NT2/D1 (cell line): ENCODE measurements at regions not wholly inside any gene's neighbourhood (a gene's known extent, or its start where the extent isn't known, plus 50 kb on each side); places are given as distances from the start of the nearest gene placed in this dataset.

Experiments used
- SUZ12 ChIP-seq: IDR thresholded peaks from 2 replicates; pipeline ENCODE4 v1.6.1; 2011; ENCODE audit not compliant: insufficient read length, insufficient read depth; ENCODE audit errors: extremely low read depth
- ZNF274 ChIP-seq: IDR thresholded peaks from 2 replicates; pipeline ENCODE4 v1.6.1; 2011; ENCODE audit warnings: mild to moderate bottlenecking, low read depth, low read length

DNA sequence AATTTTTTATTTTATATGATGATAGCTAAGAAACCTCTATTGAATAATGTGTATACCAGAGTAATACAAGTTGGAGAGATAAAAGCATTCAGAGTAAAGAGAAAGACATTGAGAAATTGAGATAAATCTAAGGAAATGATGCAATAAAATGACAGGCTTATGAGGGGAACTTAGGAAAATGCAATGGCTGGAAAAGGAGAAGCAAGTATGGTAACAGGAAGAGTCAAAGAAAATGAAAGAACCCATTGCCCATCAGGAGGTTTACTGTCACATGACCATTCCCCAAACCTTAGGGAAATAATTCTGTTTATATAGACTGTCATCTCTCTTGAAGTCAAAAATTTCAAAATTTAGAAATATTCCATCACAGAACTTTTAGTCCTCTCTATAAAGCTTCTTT is 808.0 kb upstream of the PRR20A start:
- no peak for TF ChIP-seq SUZ12
- TF ChIP-seq ZNF274: no peak
